ENCODE measurements at regions not wholly inside any gene's neighbourhood (a gene's known extent, or its start where the extent isn't known, plus 50 kb on each side); places are given as distances from the start of the nearest gene placed in this dataset.

DNA sequence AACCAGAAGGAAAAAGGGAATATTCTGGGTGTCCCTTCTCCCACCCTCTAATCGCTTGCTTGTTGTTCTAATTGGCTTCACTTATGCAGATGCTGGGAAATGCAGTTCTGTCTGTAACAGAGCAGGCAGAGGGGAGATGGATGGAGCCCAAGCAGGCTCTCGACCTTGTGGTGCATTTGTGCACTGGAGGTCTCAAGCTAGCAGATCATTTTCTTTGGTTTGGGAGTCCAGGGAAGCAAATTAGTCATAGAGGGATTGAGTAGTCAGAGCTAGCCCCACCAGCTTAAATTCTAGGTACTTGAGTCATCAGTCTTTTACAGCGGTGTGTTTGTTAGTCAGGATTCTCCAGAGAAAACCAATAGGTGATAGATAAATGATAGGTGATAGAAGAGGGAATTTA, 234.7 kb upstream of the ECI2 start:
- DNase-seq (ENCODE audit: low spot score) = no peak
- H3K27me3 Mint-ChIP-seq (ENCODE audit: insufficient read depth, low read depth, poor library complexity) = peaks cover 2% of the 10 kb centered on the region
- Histone ChIP-seq H3K4me3 (no peak overlapping the region), H3K4me2 (no peak overlapping the region), H4K20me1 (replicated peaks; ENCODE audit: insufficient read depth) (no peaks in the 10 kb centered on the region), H3K79me2 (replicated peaks; ENCODE audit: insufficient read depth) (no peaks in the 10 kb centered on the region), H3K4me1 (ENCODE audit: insufficient read depth) (no peaks in the 10 kb centered on the region), H3K9me2 (ENCODE audit: insufficient read depth) (no peaks in the 10 kb centered on the region), H2AFZ (no peak overlapping the region), H3K27me3 (ENCODE audit: insufficient read depth) (no peaks in the 10 kb centered on the region), H3F3A (replicated peaks; ENCODE audit: low read depth) (no peaks in the 10 kb centered on the region), H3K36me3 (ENCODE audit: insufficient read depth) (no peaks in the 10 kb centered on the region), H3K27ac (ENCODE audit: low read depth) (no peak overlapping the region)
- H3K4me1 Mint-ChIP-seq = peaks cover 2% of the 10 kb centered on the region; the same call in 1 of the 3 replicates
- no peak overlapping the region for H3K27ac Mint-ChIP-seq
- H3K9me3 Mint-ChIP-seq = no peaks in the 10 kb centered on the region
- TF ChIP-seq NANOG (IDR thresholded peaks at IDR 0.05; ENCODE audit: borderline replicate concordance) = no peak
- TF ChIP-seq, protein P1, sequence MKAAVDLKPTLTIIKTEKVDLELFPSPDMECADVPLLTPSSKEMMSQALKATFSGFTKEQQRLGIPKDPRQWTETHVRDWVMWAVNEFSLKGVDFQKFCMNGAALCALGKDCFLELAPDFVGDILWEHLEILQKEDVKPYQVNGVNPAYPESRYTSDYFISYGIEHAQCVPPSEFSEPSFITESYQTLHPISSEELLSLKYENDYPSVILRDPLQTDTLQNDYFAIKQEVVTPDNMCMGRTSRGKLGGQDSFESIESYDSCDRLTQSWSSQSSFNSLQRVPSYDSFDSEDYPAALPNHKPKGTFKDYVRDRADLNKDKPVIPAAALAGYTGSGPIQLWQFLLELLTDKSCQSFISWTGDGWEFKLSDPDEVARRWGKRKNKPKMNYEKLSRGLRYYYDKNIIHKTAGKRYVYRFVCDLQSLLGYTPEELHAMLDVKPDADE (IDR thresholded peaks at IDR 0.05) = no peak
- TF ChIP-seq JUNB (IDR thresholded peaks at IDR 0.05; ENCODE audit: unreplicated experiment) = no peak
- TF ChIP-seq, protein P2, sequence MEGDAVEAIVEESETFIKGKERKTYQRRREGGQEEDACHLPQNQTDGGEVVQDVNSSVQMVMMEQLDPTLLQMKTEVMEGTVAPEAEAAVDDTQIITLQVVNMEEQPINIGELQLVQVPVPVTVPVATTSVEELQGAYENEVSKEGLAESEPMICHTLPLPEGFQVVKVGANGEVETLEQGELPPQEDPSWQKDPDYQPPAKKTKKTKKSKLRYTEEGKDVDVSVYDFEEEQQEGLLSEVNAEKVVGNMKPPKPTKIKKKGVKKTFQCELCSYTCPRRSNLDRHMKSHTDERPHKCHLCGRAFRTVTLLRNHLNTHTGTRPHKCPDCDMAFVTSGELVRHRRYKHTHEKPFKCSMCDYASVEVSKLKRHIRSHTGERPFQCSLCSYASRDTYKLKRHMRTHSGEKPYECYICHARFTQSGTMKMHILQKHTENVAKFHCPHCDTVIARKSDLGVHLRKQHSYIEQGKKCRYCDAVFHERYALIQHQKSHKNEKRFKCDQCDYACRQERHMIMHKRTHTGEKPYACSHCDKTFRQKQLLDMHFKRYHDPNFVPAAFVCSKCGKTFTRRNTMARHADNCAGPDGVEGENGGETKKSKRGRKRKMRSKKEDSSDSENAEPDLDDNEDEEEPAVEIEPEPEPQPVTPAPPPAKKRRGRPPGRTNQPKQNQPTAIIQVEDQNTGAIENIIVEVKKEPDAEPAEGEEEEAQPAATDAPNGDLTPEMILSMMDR (conservative IDR thresholded peaks at IDR 0.05; ENCODE audit: low read depth in 2 of 2) = no peak
- TF ChIP-seq, protein P3, sequence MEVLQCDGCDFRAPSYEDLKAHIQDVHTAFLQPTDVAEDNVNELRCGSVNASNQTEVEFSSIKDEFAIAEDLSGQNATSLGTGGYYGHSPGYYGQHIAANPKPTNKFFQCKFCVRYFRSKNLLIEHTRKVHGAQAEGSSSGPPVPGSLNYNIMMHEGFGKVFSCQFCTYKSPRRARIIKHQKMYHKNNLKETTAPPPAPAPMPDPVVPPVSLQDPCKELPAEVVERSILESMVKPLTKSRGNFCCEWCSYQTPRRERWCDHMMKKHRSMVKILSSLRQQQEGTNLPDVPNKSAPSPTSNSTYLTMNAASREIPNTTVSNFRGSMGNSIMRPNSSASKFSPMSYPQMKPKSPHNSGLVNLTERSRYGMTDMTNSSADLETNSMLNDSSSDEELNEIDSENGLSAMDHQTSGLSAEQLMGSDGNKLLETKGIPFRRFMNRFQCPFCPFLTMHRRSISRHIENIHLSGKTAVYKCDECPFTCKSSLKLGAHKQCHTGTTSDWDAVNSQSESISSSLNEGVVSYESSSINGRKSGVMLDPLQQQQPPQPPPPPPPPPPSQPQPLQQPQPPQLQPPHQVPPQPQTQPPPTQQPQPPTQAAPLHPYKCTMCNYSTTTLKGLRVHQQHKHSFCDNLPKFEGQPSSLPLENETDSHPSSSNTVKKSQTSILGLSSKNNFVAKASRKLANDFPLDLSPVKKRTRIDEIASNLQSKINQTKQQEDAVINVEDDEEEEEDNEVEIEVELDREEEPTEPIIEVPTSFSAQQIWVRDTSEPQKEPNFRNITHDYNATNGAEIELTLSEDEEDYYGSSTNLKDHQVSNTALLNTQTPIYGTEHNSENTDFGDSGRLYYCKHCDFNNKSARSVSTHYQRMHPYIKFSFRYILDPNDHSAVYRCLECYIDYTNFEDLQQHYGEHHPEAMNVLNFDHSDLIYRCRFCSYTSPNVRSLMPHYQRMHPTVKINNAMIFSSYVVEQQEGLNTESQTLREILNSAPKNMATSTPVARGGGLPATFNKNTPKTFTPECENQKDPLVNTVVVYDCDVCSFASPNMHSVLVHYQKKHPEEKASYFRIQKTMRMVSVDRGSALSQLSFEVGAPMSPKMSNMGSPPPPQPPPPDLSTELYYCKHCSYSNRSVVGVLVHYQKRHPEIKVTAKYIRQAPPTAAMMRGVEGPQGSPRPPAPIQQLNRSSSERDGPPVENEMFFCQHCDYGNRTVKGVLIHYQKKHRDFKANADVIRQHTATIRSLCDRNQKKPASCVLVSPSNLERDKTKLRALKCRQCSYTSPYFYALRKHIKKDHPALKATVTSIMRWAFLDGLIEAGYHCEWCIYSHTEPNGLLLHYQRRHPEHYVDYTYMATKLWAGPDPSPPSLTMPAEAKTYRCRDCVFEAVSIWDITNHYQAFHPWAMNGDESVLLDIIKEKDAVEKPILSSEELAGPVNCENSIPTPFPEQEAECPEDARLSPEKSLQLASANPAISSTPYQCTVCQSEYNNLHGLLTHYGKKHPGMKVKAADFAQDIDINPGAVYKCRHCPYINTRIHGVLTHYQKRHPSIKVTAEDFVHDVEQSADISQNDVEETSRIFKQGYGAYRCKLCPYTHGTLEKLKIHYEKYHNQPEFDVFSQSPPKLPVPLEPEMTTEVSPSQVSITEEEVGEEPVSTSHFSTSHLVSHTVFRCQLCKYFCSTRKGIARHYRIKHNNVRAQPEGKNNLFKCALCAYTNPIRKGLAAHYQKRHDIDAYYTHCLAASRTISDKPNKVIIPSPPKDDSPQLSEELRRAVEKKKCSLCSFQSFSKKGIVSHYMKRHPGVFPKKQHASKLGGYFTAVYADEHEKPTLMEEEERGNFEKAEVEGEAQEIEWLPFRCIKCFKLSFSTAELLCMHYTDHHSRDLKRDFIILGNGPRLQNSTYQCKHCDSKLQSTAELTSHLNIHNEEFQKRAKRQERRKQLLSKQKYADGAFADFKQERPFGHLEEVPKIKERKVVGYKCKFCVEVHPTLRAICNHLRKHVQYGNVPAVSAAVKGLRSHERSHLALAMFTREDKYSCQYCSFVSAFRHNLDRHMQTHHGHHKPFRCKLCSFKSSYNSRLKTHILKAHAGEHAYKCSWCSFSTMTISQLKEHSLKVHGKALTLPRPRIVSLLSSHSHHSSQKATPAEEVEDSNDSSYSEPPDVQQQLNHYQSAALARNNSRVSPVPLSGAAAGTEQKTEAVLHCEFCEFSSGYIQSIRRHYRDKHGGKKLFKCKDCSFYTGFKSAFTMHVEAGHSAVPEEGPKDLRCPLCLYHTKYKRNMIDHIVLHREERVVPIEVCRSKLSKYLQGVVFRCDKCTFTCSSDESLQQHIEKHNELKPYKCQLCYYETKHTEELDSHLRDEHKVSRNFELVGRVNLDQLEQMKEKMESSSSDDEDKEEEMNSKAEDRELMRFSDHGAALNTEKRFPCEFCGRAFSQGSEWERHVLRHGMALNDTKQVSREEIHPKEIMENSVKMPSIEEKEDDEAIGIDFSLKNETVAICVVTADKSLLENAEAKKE (CRISPR knock-in tag; IDR thresholded peaks at IDR 0.05) = no peak
- no peak for TF ChIP-seq EZH2phosphoT487 (IDR thresholded peaks at IDR 0.05; ENCODE audit: unreplicated experiment)
- no peak for TF ChIP-seq EZH2 (IDR thresholded peaks at IDR 0.05; ENCODE audit: low read depth, unreplicated experiment)
- TF ChIP-seq, protein P4, sequence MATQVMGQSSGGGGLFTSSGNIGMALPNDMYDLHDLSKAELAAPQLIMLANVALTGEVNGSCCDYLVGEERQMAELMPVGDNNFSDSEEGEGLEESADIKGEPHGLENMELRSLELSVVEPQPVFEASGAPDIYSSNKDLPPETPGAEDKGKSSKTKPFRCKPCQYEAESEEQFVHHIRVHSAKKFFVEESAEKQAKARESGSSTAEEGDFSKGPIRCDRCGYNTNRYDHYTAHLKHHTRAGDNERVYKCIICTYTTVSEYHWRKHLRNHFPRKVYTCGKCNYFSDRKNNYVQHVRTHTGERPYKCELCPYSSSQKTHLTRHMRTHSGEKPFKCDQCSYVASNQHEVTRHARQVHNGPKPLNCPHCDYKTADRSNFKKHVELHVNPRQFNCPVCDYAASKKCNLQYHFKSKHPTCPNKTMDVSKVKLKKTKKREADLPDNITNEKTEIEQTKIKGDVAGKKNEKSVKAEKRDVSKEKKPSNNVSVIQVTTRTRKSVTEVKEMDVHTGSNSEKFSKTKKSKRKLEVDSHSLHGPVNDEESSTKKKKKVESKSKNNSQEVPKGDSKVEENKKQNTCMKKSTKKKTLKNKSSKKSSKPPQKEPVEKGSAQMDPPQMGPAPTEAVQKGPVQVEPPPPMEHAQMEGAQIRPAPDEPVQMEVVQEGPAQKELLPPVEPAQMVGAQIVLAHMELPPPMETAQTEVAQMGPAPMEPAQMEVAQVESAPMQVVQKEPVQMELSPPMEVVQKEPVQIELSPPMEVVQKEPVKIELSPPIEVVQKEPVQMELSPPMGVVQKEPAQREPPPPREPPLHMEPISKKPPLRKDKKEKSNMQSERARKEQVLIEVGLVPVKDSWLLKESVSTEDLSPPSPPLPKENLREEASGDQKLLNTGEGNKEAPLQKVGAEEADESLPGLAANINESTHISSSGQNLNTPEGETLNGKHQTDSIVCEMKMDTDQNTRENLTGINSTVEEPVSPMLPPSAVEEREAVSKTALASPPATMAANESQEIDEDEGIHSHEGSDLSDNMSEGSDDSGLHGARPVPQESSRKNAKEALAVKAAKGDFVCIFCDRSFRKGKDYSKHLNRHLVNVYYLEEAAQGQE (IDR thresholded peaks at IDR 0.05; ENCODE audit: unreplicated experiment) = no peak
- no peak for TF ChIP-seq ZNF331 (CRISPR knock-in tag; IDR thresholded peaks at IDR 0.05; ENCODE audit: low read depth)
- no peak for TF ChIP-seq STAT1 (IDR thresholded peaks at IDR 0.05; ENCODE audit: unreplicated experiment)
- no peak for TF ChIP-seq CREB1 (CRISPR knock-in tag; IDR thresholded peaks at IDR 0.05; ENCODE audit: low read depth)
- TF ChIP-seq ZNF114 (CRISPR knock-in tag; IDR thresholded peaks at IDR 0.05) = no peak
- TF ChIP-seq POLR2AphosphoS5 (IDR thresholded peaks at IDR 0.05; ENCODE audit: low read depth) = no peak
- ATAC-seq = no peak
- no peak overlapping the region for H3K4me3 Mint-ChIP-seq
- H3K36me3 Mint-ChIP-seq (ENCODE audit: low read depth) = 0 out of 3 replicates have a peak, but pooled peaks cover 2% of the 10 kb centered on the region

Measured in GM23338 (cell line).